ENCODE measurements at regions not wholly inside any gene's neighbourhood (a gene's known extent, or its start where the extent isn't known, plus 50 kb on each side); places are given as distances from the start of the nearest gene placed in this dataset.

DNA sequence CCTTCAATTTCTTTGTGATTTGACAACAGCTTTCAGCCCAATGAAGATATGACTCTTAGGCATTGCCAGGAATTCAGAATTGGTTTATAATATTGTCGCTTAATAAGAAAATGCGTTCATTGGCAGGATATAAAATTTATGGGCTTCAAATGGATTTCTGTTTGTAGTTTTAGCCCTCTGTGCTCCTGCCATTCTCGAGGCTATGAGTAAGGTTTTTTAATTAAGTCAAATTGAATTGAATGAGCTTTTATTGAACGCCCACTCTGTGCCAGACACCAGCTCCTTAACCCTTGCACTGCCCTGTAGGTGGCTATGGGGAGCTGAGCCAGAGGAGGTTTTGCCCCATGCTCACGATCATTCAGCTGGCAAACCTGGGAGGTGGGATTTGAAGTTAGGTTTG, 115.1 kb downstream of the SLC25A47 start:
- Histone ChIP-seq H3K27me3 (no peaks in the 10 kb centered on the region), H3K4me1 (ENCODE audit: insufficient read depth) (peaks cover 31% of the 10 kb centered on the region), H4K20me1 (ENCODE audit: insufficient read depth, poor library complexity, severe bottlenecking) (no peaks in the 10 kb centered on the region), H3K79me2 (peaks cover 20% of the 10 kb centered on the region), H3K4me2 (no peak overlapping the region), H3K9me3 (ENCODE audit: low read depth) (no peaks in the 10 kb centered on the region), H3K4me3 (no peak overlapping the region), H3K36me3 (replicated peaks; ENCODE audit: insufficient read depth, low read depth) (no peaks in the 10 kb centered on the region), H2AFZ (no peak overlapping the region), H3K9me2 (replicated peaks; ENCODE audit: insufficient read depth) (no peaks in the 10 kb centered on the region), H3K27ac (no peak overlapping the region)
- DNase-seq (ENCODE audit: low spot score) = no peak
- TF ChIP-seq CTCF (IDR thresholded peaks at IDR 0.05; ENCODE audit: poor library complexity) (no peak), EZH2 (IDR thresholded peaks at IDR 0.05; ENCODE audit: borderline replicate concordance) (no peak), EZH2phosphoT487 (IDR thresholded peaks at IDR 0.05; ENCODE audit: low read depth, severe bottlenecking, unreplicated experiment) (no peak)
- WGBS (ENCODE audit: low lambda C conversion rate, missing lambda C conversion rate) = 69% methylated on average over 5 of the region's 5 CpGs

GRCh38 chr14:100438678-100439592, 115.8 kb downstream of the SLC25A47 start:
- H3K27ac ChIP-seq = peak overlapping the region; percentile 61
- no peaks in the 10 kb centered on the region for H3K9me3 ChIP-seq (ENCODE audit: low read depth)
- no peak overlapping the region for H3K4me3 ChIP-seq
- no peak overlapping the region for H2AFZ ChIP-seq
- TF ChIP-seq EZH2 (IDR thresholded peaks at IDR 0.05; ENCODE audit: borderline replicate concordance) = no peak
- TF ChIP-seq EZH2phosphoT487 (IDR thresholded peaks at IDR 0.05; ENCODE audit: low read depth, severe bottlenecking, unreplicated experiment) = no peak
- no peak for TF ChIP-seq CTCF (IDR thresholded peaks at IDR 0.05; ENCODE audit: poor library complexity)
- WGBS (ENCODE audit: low lambda C conversion rate, missing lambda C conversion rate) = 49% methylated on average over 10 of the region's 10 CpGs
- no peaks in the 10 kb centered on the region for H3K36me3 ChIP-seq (replicated peaks; ENCODE audit: insufficient read depth, low read depth)
- no peaks in the 10 kb centered on the region for H4K20me1 ChIP-seq (ENCODE audit: insufficient read depth, poor library complexity, severe bottlenecking)
- H3K9me2 ChIP-seq (replicated peaks; ENCODE audit: insufficient read depth) = no peaks in the 10 kb centered on the region
- peaks cover 20% of the 10 kb centered on the region for H3K79me2 ChIP-seq
- H3K4me1 ChIP-seq (ENCODE audit: insufficient read depth) = peaks cover 33% of the 10 kb centered on the region
- peak; percentile 84 for DNase-seq (ENCODE audit: low spot score)
- no peak overlapping the region for H3K4me2 ChIP-seq
- no peaks in the 10 kb centered on the region for H3K27me3 ChIP-seq

DNA sequence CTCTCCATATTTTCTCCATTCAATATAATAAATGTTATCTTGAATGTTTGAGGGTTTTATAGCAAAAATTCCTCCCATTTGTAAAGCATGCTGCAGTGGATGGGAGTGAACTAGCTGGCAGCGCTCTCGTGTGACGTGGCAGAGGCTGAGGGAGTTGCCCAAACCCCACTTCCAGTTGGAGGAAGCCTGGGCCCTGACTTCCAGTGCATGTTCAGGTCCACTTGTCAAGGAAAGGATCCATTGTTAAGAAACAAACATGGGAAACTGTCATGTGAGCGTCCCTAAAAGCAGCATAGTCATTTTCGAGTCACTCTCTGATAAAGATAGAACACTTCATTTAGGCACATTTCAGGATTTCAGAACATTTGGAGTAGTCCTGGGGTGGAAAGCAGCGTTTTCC, 116.6 kb downstream of the SLC25A47 start:
- Histone ChIP-seq H3K36me3 (replicated peaks; ENCODE audit: insufficient read depth, low read depth) (no peaks in the 10 kb centered on the region), H3K27ac (peak overlapping the region; percentile 26), H3K79me2 (peaks cover 16% of the 10 kb centered on the region), H4K20me1 (ENCODE audit: insufficient read depth, poor library complexity, severe bottlenecking) (no peaks in the 10 kb centered on the region), H3K4me3 (no peak overlapping the region), H3K4me1 (ENCODE audit: insufficient read depth) (peaks cover 33% of the 10 kb centered on the region), H3K9me3 (ENCODE audit: low read depth) (no peaks in the 10 kb centered on the region), H3K27me3 (no peaks in the 10 kb centered on the region), H2AFZ (no peak overlapping the region), H3K9me2 (replicated peaks; ENCODE audit: insufficient read depth) (no peaks in the 10 kb centered on the region), H3K4me2 (no peak overlapping the region)
- 68% methylated on average over 6 of the region's 6 CpGs for WGBS (ENCODE audit: low lambda C conversion rate, missing lambda C conversion rate)
- no peak for DNase-seq (ENCODE audit: low spot score)
- TF ChIP-seq EZH2 (IDR thresholded peaks at IDR 0.05; ENCODE audit: borderline replicate concordance) (no peak), EZH2phosphoT487 (IDR thresholded peaks at IDR 0.05; ENCODE audit: low read depth, severe bottlenecking, unreplicated experiment) (no peak)

DNA sequence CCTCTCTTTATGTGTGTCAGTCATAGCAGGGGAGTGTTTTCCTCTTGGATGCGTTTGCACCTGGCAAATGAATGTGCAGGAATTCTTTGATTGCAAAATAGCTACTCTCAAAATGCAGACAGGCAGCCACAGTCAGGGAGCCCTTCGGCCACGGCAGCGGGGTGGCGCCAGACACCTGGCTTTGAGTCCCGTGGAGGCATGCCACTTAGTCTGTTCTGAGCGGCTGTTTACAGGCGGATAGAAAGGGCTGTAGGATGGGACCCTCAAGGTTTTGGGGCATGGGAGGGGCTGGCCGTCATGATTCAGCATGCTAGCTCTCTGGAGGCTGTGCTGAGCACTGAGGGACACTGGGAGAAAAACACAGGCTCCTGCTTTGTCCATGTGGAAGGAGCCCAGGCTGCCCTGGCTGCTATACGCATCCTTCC, 117.1 kb downstream of the SLC25A47 start:
- no peaks in the 10 kb centered on the region for H3K9me2 ChIP-seq (replicated peaks; ENCODE audit: insufficient read depth)
- no peaks in the 10 kb centered on the region for H3K36me3 ChIP-seq (replicated peaks; ENCODE audit: insufficient read depth, low read depth)
- H4K20me1 ChIP-seq (ENCODE audit: insufficient read depth, poor library complexity, severe bottlenecking) = no peaks in the 10 kb centered on the region
- TF ChIP-seq EZH2phosphoT487 (IDR thresholded peaks at IDR 0.05; ENCODE audit: low read depth, severe bottlenecking, unreplicated experiment) (no peak), EZH2 (IDR thresholded peaks at IDR 0.05; ENCODE audit: borderline replicate concordance) (no peak), CTCF (IDR thresholded peaks at IDR 0.05; ENCODE audit: poor library complexity) (peak; percentile 82)
- no peak overlapping the region for H3K4me3 ChIP-seq
- H3K27ac ChIP-seq = peak overlapping the region; percentile 46
- peaks cover 33% of the 10 kb centered on the region for H3K4me1 ChIP-seq (ENCODE audit: insufficient read depth)
- no peaks in the 10 kb centered on the region for H3K27me3 ChIP-seq
- DNase-seq (ENCODE audit: low spot score) = peak; percentile 86
- H2AFZ ChIP-seq = no peak overlapping the region
- no peaks in the 10 kb centered on the region for H3K9me3 ChIP-seq (ENCODE audit: low read depth)
- H3K79me2 ChIP-seq = peaks cover 16% of the 10 kb centered on the region
- H3K4me2 ChIP-seq = peak overlapping the region; percentile 21
- 23% methylated on average over 10 of the region's 10 CpGs for WGBS (ENCODE audit: low lambda C conversion rate, missing lambda C conversion rate)

All from hepatocyte (in vitro differentiated cells).